Gastroesophageal sphincter (tissue), 4 donors: ENCODE measurements at regions not wholly inside any gene's neighbourhood (a gene's known extent, or its start where the extent isn't known, plus 50 kb on each side); places are given as distances from the start of the nearest gene placed in this dataset.
"Not testable (repeated sequence)": the region's sequence is repeated elsewhere in the genome, so short reads cannot be mapped to it uniquely, and the experiment has no call there.

Experiments used
- ATAC-seq: fragments of 150-250 bp; one replicate; pipeline ENCODE4 v1.9.1; 2016; ENCODE audit warnings: mild to moderate bottlenecking, moderate library complexity
- H3K27ac ChIP-seq, 4 donors: fragments of 200-600 bp; sonication (generic) in 3 of 4; 1 replicate in 3 of 4; 2 replicates in 1 of 4; pipeline ENCODE4 v1.5.1; 2016 to 2019
- H3K27me3 ChIP-seq: fragments of 200-600 bp; sonication (generic); one replicate; pipeline ENCODE4 v1.5.1; 2019
- H3K36me3 ChIP-seq, 2 donors: fragments of 200-600 bp; sonication (generic); one replicate each; pipeline ENCODE4 v1.5.1; 2019; ENCODE audit warnings: control low read depth in 1 of 2
- H3K4me1 ChIP-seq, 3 donors: fragments of 200-600 bp; sonication (generic); 1 replicate in 2 of 3; 2 replicates in 1 of 3; pipeline ENCODE4 v1.5.1; 2016 to 2019; ENCODE audit warnings: control low read depth in 2 of 3
- H3K4me3 ChIP-seq, 2 donors: fragments of 200-600 bp; sonication (generic); one replicate each; pipeline ENCODE4 v1.5.1; 2019; ENCODE audit warnings: mild to moderate bottlenecking in 1 of 2, moderate library complexity in 1 of 2
- H3K9me3 ChIP-seq, 3 donors: fragments of 200-600 bp; sonication (generic); one replicate each; pipeline ENCODE4 v1.5.1; 2017 to 2019; ENCODE audit warnings: control low read depth in 2 of 3
- CTCF ChIP-seq, 4 experiments: fragments of 200-600 bp in 2 of 4; fragments of 450-650 bp in 2 of 4; sonication (generic) in 1 of 4; IDR thresholded peaks; one replicate each; pipeline ENCODE4 v1.5.1; 2017 to 2019; ENCODE audit warnings: antibody characterized with exemption in 4 of 4, mild to moderate bottlenecking in 2 of 4, moderate library complexity in 2 of 4
- EP300 ChIP-seq: sonication (generic); formaldehyde crosslinking; IDR thresholded peaks from one replicate; pipeline ENCODE4 v1.6.1; 2017; ENCODE audit warnings: antibody characterized with exemption, mild to moderate bottlenecking
- POLR2A ChIP-seq, 2 donors: fragments of 450-650 bp; IDR thresholded peaks; one replicate each; pipeline ENCODE4 v1.6.1; 2017; ENCODE audit warnings: antibody characterized with exemption in 2 of 2, mild to moderate bottlenecking in 2 of 2, moderate library complexity in 1 of 2
- POLR2AphosphoS5 ChIP-seq: sonication (generic); formaldehyde crosslinking; IDR thresholded peaks from one replicate; pipeline ENCODE4 v1.6.1; 2017; ENCODE audit warnings: antibody characterized with exemption
- WGBS, 2 donors: methylation state at CpG; one replicate each; pipeline ENCODE4 v1.1.5; 2018; ENCODE audit warnings: low coverage in 1 of 2; 5-methylcytosine and 5-hydroxymethylcytosine counted together

DNA sequence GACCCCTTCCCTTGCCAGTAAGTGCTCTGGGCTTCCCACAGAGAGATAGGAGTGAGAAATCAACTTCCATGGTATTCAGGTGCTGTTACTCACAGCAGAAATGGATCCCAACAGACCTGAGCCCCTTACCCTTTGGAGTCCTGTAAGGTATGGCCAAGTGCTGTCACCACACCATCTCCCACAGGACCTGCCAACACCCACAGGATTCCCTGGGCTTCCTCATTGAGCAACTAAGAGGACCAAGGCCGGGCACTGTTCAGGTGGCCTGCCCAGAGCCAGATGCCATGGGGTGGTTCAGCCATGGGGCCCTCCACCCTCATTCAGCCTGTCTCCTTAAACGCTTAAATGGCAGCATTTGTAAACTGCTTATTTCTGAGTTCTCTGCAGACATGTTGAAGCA lies 166.2 kb downstream of the TRIM43 start:
- Histone ChIP-seq H3K4me1 (no peaks in the 10 kb centered on the region), H3K9me3 (no peaks in the 10 kb centered on the region), H3K27me3 (no peaks in the 10 kb centered on the region), H3K4me3 (no peak overlapping the region), H3K36me3 (no peaks in the 10 kb centered on the region), H3K27ac (no peak overlapping the region)
- no peak for ATAC-seq
- WGBS, 2 donors, result no CpG with 5 or more reads among the region's 2 CpGs
- TF ChIP-seq CTCF (IDR thresholded peaks at IDR 0.05) (no peak), EP300 (no peak), POLR2AphosphoS5 (no peak), POLR2A (IDR thresholded peaks at IDR 0.05) (no peak)

- WGBS, 2 donors, result 86 to 87% methylated on average over 4 of the region's 4 CpGs
- H3K27me3 ChIP-seq, result no peaks in the 10 kb centered on the region
- no peaks in the 10 kb centered on the region for H3K36me3 ChIP-seq
- no peak overlapping the region for H3K4me3 ChIP-seq
- no peak for ATAC-seq
- H3K4me1 ChIP-seq, result no peaks in the 10 kb centered on the region
- H3K27ac ChIP-seq, result no peak overlapping the region
- H3K9me3 ChIP-seq, result no peaks in the 10 kb centered on the region
- TF ChIP-seq POLR2AphosphoS5 (no peak), POLR2A (IDR thresholded peaks at IDR 0.05) (no peak), EP300 (no peak)
Observed at GRCh38 chr2:95759481-95760246, 167.9 kb downstream of the TRIM43 start.

DNA sequence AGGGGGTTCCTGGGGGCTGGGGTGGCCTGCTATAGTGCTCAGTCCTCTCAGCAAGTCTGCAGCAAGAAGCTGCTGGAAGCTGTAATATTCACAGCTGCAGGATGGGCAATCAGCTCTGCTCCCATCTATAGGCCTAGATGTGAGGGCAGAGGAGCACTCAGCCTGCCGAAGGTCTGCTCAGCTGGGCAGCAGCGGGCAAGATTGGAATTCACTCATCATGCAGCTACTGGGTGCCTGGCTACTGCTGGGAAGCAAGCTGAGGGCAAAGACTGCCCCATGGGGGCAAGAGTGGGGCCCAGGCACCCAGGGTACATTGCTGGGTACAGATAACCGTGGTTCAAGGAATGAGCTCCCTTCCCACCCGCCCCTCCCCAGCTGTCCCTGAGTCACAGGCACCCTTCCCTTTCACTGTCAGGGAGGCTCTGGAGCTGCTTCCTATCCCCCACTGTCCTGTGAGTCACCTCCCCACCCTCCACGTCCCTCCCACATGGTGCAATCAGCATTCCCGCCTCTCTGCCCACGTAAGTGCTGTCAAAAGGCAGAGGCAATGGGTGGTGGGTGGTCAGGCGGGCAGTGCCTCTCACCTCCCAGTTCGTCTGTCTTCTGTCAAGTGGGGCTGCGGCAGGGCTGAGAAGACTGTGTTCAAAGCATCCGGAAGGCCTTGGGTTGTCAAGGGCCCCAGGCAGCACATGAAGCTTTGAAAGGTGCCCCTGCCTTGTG lies 169.2 kb downstream of the TRIM43 start:
- 80% methylated on average over 3 of the region's 11 CpGs; no CpG with 5 or more reads in 1 of the 2 donors for WGBS, 2 donors
- no peaks in the 10 kb centered on the region for H3K36me3 ChIP-seq
- TF ChIP-seq POLR2A (IDR thresholded peaks at IDR 0.05) (no peak), EP300 (no peak), CTCF (IDR thresholded peaks at IDR 0.05) (no peak), POLR2AphosphoS5 (no peak)
- no peaks in the 10 kb centered on the region for H3K4me1 ChIP-seq
- H3K27me3 ChIP-seq, result no peaks in the 10 kb centered on the region
- no peak for ATAC-seq
- H3K9me3 ChIP-seq, result no peaks in the 10 kb centered on the region
- no peak overlapping the region for H3K4me3 ChIP-seq
- H3K27ac ChIP-seq, result no peak overlapping the region

DNA sequence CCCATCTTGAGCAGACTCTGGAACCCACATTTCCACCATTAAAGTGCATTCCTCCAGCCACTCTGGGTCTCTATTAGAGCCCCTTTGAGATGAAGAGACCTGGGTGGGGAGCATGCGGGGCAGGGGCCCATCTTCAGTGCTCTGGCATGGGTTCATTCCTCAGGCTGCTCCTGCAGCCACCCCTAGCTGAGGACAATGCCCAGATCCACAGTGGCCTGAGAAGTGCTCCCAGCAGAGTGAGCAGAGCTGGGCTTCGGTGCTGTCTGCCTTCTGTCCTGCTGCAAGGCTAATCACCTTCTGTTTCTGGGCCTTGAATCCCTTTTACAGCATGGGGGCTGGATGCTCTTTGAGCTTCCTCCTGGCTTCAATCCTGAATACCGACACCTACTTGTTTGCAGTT lies 169.8 kb downstream of the TRIM43 start:
- 72% methylated on average over 2 of the region's 3 CpGs; no CpG with 5 or more reads in 1 of the 2 donors for WGBS, 2 donors
- no peak for ATAC-seq
- Histone ChIP-seq H3K4me3 (no peak overlapping the region), H3K27ac (no peak overlapping the region), H3K36me3 (no peaks in the 10 kb centered on the region), H3K4me1 (no peaks in the 10 kb centered on the region), H3K27me3 (no peaks in the 10 kb centered on the region), H3K9me3 (no peaks in the 10 kb centered on the region)
- TF ChIP-seq EP300 (no peak), CTCF (IDR thresholded peaks at IDR 0.05) (no peak), POLR2A (IDR thresholded peaks at IDR 0.05) (no peak), POLR2AphosphoS5 (no peak)

DNA sequence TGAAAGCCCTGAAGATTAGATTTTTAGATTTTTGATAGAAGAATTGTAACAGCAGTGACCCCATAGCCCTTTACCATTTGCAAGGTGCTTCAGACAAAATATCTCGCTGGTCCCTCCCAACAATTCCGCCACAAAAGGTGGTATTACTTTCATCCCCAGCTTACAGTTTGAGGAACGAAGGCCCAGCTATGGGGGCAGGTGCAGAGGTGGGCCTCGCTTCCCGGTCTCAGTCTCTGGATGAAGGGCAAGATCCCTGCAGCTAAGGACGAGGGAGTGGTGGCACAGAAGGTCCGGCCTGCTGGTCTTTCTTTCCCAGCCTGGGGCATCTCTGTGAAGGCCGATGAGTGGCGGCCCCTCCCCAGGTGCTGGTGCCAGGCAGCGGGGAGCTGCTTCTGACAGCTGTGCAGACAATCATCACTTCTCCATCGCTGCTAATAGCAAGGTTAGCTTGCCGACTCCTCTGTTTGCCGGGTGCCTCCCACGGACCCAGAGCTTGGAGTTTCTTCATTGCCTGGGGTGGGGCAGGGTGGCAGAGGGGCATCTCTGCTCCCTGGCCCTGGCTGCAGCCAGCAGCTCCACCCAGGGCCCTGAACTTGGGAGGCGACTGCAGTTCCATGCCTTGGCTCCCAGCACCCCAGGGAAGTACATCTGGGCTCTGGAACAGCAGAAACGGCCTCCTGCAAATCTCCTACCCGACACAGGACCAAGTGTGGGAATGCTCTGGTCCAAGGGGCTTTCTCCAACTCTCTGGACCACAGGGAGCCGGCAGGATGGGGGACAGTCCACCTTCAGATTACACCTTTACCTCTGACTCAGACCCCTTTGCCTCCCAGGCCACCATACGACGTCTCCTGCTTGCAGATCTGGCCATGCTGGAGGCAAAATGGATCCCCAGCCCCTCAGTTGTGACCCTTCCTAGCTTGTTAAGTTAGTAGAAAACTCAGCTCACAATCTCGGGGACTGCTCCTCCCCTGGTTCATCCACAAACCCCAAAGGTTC lies 170.5 kb downstream of the TRIM43 start:
- H3K36me3 ChIP-seq, H3K27ac ChIP-seq: not testable (repeated sequence)
- WGBS, 2 donors, result 86% methylated on average over 6 of the region's 21 CpGs; no CpG with 5 or more reads in 1 of the 2 donors

GRCh38 chr2:95763074-95763473 lies 171.3 kb downstream of the TRIM43 start:
- not testable (repeated sequence) for H3K36me3 ChIP-seq, H3K4me3 ChIP-seq, H3K4me1 ChIP-seq, ATAC-seq, H3K27ac ChIP-seq, H3K9me3 ChIP-seq, H3K27me3 ChIP-seq
- 50 to 83% methylated on average over 2 to 4 of the region's 6 CpGs for WGBS, 2 donors

More for the DNA sequence above, 170.5 kb downstream of the TRIM43 start:
- ATAC-seq, H3K4me3 ChIP-seq, H3K27me3 ChIP-seq, H3K4me1 ChIP-seq, H3K9me3 ChIP-seq: not testable (repeated sequence)

DNA sequence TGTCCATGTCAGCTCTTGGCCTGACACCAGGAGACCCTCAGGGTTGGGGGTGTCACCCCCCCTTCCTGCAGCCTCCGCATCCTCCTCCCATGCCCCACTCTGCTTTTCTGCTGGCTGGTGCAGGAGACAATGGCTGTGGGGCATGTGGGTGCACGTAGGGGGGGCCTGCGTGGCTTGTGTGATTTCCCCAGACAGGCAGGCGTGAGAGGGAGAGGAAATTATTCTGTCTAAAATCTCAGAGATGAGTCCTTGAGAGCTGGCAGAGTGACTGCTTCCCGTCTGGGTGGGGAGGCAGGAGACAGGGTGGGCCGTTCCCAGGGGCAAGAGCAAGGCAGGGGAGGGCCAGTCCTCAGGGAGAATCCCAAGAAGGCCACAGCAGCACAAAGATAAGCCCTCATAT lies 173.2 kb downstream of the TRIM43 start:
- WGBS, 2 donors, result no CpG with 5 or more reads among the region's 6 CpGs
- H3K4me3 ChIP-seq, H3K36me3 ChIP-seq, H3K9me3 ChIP-seq, H3K4me1 ChIP-seq, H3K27me3 ChIP-seq, ATAC-seq, H3K27ac ChIP-seq: not testable (repeated sequence)

GRCh38 chr2:95765925-95766910 lies 174.4 kb downstream of the TRIM43 start:
- 73 to 79% methylated on average over 6 to 8 of the region's 11 CpGs for WGBS, 2 donors
- H3K27me3 ChIP-seq, H3K4me3 ChIP-seq, H3K27ac ChIP-seq, H3K4me1 ChIP-seq, H3K9me3 ChIP-seq, H3K36me3 ChIP-seq, ATAC-seq: not testable (repeated sequence)
